Tibial artery (tissue), 4 donors: ENCODE measurements at regions not wholly inside any gene's neighbourhood (a gene's known extent, or its start where the extent isn't known, plus 50 kb on each side); places are given as distances from the start of the nearest gene placed in this dataset.

Experiments used
- DNase-seq, 2 donors: peaks; one replicate each; pipeline ENCODE4 v3.0.0-alpha.2; 2019
- H3K27ac ChIP-seq, 2 donors: fragments of 200-600 bp; sonication (generic) in 1 of 2; 1 replicate in 1 of 2; 2 replicates in 1 of 2; pipeline ENCODE4 v1.5.1; 2018 to 2019; ENCODE audit warnings: mild to moderate bottlenecking in 1 of 2
- H3K27me3 ChIP-seq, 2 donors: fragments of 200-600 bp; sonication (generic) in 1 of 2; one replicate each; pipeline versions ENCODE4 v1.5.1 to v1.6.0; 2016 to 2019
- H3K36me3 ChIP-seq, 3 donors: fragments of 200-600 bp; sonication (generic) in 2 of 3; one replicate each; pipeline ENCODE4 v1.5.1; 2016 to 2019; ENCODE audit warnings: mild to moderate bottlenecking in 2 of 3
- H3K4me1 ChIP-seq, 4 donors: fragments of 200-600 bp; sonication (generic) in 2 of 4; 1 replicate in 3 of 4; 2 replicates in 1 of 4; pipeline ENCODE4 v1.5.1; 2016 to 2019
- H3K4me3 ChIP-seq, 2 donors: fragments of 200-600 bp; sonication (generic) in 1 of 2; 1 replicate in 1 of 2; 2 replicates in 1 of 2; pipeline ENCODE4 v1.5.1; 2018 to 2019; ENCODE audit warnings: mild to moderate bottlenecking in 2 of 2
- H3K9me3 ChIP-seq, 3 donors: fragments of 200-600 bp; sonication (generic) in 1 of 3; one replicate each; pipeline ENCODE4 v1.5.1; 2016 to 2019
- intact Hi-C: fragments of 100-400 bp; cut with DNase I; formaldehyde crosslinking; loops from one replicate; pipeline ENCODE4 v1.15.0; 2023; ENCODE audit warnings: low total_unique reads
- TF ChIP-seq, protein P1 (sequence below), 2 experiments: fragments of 200-600 bp in 1 of 2; fragments of 450-650 bp in 1 of 2; IDR thresholded peaks; one replicate each; pipeline ENCODE4 v1.5.1; 2017 to 2019; ENCODE audit warnings: antibody characterized with exemption in 2 of 2, mild to moderate bottlenecking in 1 of 2, moderate library complexity in 1 of 2

GRCh38 chr14:31952573-31952972 lies 124.5 kb upstream of the ARHGAP5 start:
- Histone ChIP-seq H3K27ac (no peak overlapping the region), H3K9me3 (no peaks in the 10 kb centered on the region), H3K36me3 (no peaks in the 10 kb centered on the region), H3K4me1 (no peaks in the 10 kb centered on the region), H3K27me3 (no peaks in the 10 kb centered on the region), H3K4me3 (no peak overlapping the region)
- TF ChIP-seq, protein P1, sequence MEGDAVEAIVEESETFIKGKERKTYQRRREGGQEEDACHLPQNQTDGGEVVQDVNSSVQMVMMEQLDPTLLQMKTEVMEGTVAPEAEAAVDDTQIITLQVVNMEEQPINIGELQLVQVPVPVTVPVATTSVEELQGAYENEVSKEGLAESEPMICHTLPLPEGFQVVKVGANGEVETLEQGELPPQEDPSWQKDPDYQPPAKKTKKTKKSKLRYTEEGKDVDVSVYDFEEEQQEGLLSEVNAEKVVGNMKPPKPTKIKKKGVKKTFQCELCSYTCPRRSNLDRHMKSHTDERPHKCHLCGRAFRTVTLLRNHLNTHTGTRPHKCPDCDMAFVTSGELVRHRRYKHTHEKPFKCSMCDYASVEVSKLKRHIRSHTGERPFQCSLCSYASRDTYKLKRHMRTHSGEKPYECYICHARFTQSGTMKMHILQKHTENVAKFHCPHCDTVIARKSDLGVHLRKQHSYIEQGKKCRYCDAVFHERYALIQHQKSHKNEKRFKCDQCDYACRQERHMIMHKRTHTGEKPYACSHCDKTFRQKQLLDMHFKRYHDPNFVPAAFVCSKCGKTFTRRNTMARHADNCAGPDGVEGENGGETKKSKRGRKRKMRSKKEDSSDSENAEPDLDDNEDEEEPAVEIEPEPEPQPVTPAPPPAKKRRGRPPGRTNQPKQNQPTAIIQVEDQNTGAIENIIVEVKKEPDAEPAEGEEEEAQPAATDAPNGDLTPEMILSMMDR (IDR thresholded peaks at IDR 0.05) = no peak
- DNase-seq = no peak
- intact Hi-C loops = no loop called here

DNA sequence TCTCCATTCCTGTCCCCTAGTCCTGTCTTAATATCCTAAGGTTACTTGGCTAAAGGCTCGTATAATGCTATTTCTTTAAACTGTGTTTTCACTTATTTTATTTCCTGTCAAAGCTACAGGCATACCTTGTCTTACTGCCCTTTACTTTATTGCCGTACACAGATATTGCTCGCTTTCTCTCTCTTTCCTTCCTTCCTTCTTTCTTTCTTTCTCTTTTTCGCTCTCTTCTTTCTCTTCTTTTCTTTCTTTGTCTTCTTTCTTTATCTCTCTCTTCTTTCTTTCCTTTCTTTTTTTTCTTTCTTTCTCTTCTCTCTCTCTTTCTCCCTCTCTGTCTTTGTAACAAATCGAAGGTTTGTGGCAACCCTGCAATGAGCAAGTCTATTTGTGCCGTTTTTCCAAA lies 123.9 kb upstream of the ARHGAP5 start:
- H3K4me3 ChIP-seq = no peak overlapping the region
- no peaks in the 10 kb centered on the region for H3K4me1 ChIP-seq
- H3K9me3 ChIP-seq = no peaks in the 10 kb centered on the region
- intact Hi-C loops = no loop called here
- TF ChIP-seq, protein P1 (IDR thresholded peaks at IDR 0.05) = no peak
- H3K27ac ChIP-seq = no peak overlapping the region
- no peaks in the 10 kb centered on the region for H3K36me3 ChIP-seq
- DNase-seq = no peak
- H3K27me3 ChIP-seq = no peaks in the 10 kb centered on the region

DNA sequence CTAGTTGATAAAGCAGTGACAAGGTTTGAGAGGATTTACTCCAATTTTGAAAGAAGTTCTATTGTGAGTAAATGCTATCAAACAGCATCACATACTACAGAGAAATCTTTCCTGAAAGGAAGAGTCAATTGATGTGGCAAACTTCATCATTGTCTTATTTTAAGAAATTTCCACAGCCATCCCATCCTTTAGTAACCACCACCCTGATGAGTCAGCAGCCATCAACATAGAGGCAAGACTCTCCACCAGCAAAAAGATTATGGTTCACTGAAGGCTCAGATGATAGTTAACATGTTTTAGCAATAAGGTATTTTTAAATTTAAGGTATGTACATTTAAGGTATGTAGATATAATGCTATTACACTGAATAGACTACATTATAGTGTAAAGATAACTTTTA lies 122.1 kb upstream of the ARHGAP5 start:
- Histone ChIP-seq H3K27me3 (no peaks in the 10 kb centered on the region), H3K9me3 (no peaks in the 10 kb centered on the region)
- intact Hi-C loops = no loop called here

DNA sequence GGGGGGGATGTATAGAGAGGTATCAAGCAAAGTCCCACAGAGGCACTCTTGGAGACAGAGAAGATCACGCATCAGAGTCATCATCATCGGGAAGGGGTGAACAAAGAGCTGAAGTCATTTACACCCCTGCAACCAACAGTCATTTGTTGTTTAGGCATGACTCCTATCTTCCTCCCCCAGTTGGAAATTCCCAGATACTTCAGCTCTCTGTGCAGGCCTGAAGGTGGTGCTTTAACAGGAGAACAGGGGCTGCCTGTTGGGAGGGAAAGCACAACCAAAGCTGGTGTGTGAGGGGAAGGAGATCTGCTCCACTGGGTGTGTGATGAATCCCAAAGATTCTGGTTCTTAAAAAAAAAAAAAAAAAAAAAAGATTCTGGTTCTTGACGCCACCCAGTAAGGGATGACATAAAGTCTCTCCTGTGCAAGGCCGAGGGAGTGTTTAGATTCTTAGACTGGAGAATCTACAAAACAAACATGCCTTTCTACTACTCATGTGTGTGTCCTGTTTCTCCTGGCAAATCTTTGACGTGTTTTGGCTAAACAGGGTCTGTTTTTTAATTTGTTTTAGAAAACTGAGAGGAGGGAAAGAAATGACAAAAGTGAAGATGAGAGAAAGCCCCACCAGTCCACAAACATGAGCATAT lies 121.0 kb upstream of the ARHGAP5 start:
- TF ChIP-seq, protein P1 (IDR thresholded peaks at IDR 0.05) = no peak
- no peak for DNase-seq
- H3K27me3 ChIP-seq = no peaks in the 10 kb centered on the region
- H3K4me3 ChIP-seq = no peak overlapping the region
- H3K36me3 ChIP-seq = no peaks in the 10 kb centered on the region
- no peak overlapping the region for H3K27ac ChIP-seq
- H3K9me3 ChIP-seq = no peaks in the 10 kb centered on the region
- no peaks in the 10 kb centered on the region for H3K4me1 ChIP-seq
- intact Hi-C loops = no loop called here

More for the DNA sequence above, 122.1 kb upstream of the ARHGAP5 start:
- H3K4me3 ChIP-seq = no peak overlapping the region
- DNase-seq = no peak
- H3K27ac ChIP-seq = no peak overlapping the region
- TF ChIP-seq, protein P1 (IDR thresholded peaks at IDR 0.05) = no peak
- no peaks in the 10 kb centered on the region for H3K36me3 ChIP-seq
- no peaks in the 10 kb centered on the region for H3K4me1 ChIP-seq

- Histone ChIP-seq H3K4me1 (no peaks in the 10 kb centered on the region), H3K27ac (no peak overlapping the region), H3K36me3 (no peaks in the 10 kb centered on the region), H3K9me3 (no peaks in the 10 kb centered on the region), H3K27me3 (no peaks in the 10 kb centered on the region), H3K4me3 (no peak overlapping the region)
- DNase-seq = no peak
- intact Hi-C loops = no loop called here
- TF ChIP-seq, protein P1 (IDR thresholded peaks at IDR 0.05) = no peak
These were observed 119.5 kb upstream of the ARHGAP5 start for GRCh38 chr14:31957565-31957964.

- no peak overlapping the region for H3K4me3 ChIP-seq
- no peaks in the 10 kb centered on the region for H3K4me1 ChIP-seq
- H3K27ac ChIP-seq = no peak overlapping the region
- TF ChIP-seq, protein P1 (IDR thresholded peaks at IDR 0.05) = no peak
- no peaks in the 10 kb centered on the region for H3K36me3 ChIP-seq
- DNase-seq = no peak
- intact Hi-C loops = no loop called here
- no peaks in the 10 kb centered on the region for H3K27me3 ChIP-seq
- H3K9me3 ChIP-seq = no peaks in the 10 kb centered on the region
These were observed 117.1 kb upstream of the ARHGAP5 start for GRCh38 chr14:31960039-31960438.
